Neural cell (in vitro differentiated cells): ENCODE measurements at regions not wholly inside any gene's neighbourhood (a gene's known extent, or its start where the extent isn't known, plus 50 kb on each side); places are given as distances from the start of the nearest gene placed in this dataset.

Experiments used
- EZH2 ChIP-seq: fragments of 200-600, 300-800 bp; shearing (Covaris generic), sonication (generic); IDR thresholded peaks from 2 replicates; pipeline ENCODE4 v1.6.1; 2014; ENCODE audit warnings: antibody characterized with exemption, low read length, borderline replicate concordance, mild to moderate bottlenecking; ENCODE audit not compliant: insufficient read depth, poor library complexity, severe bottlenecking
- TF ChIP-seq, protein P1 (sequence below): IDR thresholded peaks from 2 replicates; pipeline ENCODE4 v1.6.1; 2012; ENCODE audit warnings: borderline replicate concordance
- TF ChIP-seq, protein P2 (sequence below): fragments of 450-650 bp; IDR thresholded peaks from 2 replicates; pipeline ENCODE4 v1.5.1; 2014; ENCODE audit warnings: antibody characterized with exemption, mild to moderate bottlenecking, moderate library complexity; ENCODE audit not compliant: poor library complexity, severe bottlenecking

DNA sequence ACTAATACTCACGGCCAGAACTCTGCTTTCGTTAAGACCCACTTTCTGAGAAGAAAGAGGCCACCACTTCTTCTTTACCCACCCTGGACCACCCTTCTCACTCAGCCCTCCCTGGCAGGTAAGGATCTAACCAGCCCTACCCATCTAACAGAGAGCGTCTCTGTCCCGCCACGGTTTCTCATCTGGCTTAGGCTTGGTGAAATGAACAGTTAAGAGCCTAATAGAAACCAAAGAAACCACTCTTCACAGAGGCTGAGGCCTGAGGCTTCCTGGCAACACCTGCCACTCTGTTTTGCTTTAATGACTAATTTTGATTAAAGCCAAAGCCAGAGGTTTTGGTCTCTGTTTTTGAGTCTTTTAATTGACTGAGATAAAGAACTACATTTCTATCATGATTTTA, 354.1 kb upstream of the SLC30A5 start:
- TF ChIP-seq EZH2, result no peak
- TF ChIP-seq, protein P1, sequence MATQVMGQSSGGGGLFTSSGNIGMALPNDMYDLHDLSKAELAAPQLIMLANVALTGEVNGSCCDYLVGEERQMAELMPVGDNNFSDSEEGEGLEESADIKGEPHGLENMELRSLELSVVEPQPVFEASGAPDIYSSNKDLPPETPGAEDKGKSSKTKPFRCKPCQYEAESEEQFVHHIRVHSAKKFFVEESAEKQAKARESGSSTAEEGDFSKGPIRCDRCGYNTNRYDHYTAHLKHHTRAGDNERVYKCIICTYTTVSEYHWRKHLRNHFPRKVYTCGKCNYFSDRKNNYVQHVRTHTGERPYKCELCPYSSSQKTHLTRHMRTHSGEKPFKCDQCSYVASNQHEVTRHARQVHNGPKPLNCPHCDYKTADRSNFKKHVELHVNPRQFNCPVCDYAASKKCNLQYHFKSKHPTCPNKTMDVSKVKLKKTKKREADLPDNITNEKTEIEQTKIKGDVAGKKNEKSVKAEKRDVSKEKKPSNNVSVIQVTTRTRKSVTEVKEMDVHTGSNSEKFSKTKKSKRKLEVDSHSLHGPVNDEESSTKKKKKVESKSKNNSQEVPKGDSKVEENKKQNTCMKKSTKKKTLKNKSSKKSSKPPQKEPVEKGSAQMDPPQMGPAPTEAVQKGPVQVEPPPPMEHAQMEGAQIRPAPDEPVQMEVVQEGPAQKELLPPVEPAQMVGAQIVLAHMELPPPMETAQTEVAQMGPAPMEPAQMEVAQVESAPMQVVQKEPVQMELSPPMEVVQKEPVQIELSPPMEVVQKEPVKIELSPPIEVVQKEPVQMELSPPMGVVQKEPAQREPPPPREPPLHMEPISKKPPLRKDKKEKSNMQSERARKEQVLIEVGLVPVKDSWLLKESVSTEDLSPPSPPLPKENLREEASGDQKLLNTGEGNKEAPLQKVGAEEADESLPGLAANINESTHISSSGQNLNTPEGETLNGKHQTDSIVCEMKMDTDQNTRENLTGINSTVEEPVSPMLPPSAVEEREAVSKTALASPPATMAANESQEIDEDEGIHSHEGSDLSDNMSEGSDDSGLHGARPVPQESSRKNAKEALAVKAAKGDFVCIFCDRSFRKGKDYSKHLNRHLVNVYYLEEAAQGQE, result no peak
- TF ChIP-seq, protein P2, sequence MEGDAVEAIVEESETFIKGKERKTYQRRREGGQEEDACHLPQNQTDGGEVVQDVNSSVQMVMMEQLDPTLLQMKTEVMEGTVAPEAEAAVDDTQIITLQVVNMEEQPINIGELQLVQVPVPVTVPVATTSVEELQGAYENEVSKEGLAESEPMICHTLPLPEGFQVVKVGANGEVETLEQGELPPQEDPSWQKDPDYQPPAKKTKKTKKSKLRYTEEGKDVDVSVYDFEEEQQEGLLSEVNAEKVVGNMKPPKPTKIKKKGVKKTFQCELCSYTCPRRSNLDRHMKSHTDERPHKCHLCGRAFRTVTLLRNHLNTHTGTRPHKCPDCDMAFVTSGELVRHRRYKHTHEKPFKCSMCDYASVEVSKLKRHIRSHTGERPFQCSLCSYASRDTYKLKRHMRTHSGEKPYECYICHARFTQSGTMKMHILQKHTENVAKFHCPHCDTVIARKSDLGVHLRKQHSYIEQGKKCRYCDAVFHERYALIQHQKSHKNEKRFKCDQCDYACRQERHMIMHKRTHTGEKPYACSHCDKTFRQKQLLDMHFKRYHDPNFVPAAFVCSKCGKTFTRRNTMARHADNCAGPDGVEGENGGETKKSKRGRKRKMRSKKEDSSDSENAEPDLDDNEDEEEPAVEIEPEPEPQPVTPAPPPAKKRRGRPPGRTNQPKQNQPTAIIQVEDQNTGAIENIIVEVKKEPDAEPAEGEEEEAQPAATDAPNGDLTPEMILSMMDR, result no peak
